ENCODE measurements at regions not wholly inside any gene's neighbourhood (a gene's known extent, or its start where the extent isn't known, plus 50 kb on each side); places are given as distances from the start of the nearest gene placed in this dataset.
"Not testable (repeated sequence)": the region's sequence is repeated elsewhere in the genome, so short reads cannot be mapped to it uniquely, and the experiment has no call there.

DNA sequence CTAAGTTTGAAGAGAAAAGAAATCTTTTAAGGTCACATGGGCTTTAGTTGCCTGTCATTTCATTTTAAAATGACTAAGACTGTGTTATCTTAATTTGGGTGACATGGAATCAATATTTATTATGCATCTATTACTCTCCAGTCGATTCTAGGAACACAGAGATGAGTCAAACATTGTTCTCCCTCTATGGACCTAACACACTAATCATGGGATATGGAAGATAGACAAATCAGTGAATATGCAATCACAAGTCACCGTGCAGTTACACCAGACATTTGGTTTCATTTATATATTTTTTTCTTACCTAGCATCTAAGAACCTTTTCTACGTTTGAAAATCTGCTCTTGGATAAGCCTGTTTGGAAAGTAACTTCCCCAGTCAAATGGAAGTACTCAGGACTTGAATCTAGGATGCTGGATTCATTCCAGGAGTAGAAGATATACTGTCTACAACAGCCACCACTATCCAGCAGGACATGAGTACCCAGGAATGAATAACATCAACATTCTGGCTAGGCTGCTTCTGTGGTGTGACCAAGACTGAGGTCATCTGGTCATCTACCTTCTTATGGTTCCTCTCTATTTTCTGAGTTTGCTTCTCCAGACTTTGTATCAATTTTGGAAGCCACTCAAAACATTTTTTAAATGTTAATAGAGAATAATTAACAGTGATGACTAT is 902.9 kb upstream of the LRRN3 start:
- DNase-seq = no peak

DNA sequence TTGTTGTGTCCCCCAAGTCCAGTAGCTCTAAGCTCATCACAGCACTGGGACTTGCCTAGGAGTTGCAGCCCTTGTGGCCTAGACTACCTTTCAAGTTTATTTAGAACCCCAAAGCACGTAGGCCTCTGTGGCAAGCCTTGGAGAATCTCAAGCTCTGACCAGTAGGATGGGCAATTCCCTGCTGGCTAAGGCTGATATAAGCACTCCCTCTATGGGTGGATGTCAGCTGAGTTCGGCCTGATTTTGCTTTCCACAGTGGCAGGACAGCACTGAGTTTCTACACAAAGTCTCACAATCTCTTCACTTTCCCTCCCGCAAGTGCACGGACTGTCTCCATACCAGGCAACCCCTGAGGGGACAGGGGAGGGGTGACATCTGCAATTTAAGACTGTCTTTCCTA is 886.4 kb upstream of the LRRN3 start:
- DNase-seq = no peak

DNA sequence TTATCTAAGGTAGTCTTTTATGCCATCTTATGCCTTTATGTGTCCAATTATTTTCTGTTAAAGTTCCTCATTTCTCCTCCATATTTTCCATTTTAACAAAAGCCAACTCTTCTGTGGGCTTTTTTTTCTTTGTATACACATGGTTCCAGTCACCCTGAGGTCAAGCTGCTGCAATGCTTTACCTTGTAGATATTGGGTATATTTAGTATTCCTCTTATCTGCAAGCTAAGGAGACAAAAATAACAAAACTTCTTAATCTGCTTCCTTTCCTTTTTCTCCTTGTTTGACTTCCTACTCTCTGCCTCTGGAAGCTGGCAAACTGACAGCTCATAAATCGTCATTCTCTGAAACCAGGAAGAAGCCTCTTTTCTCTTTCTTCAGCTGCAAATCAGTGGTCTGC is 885.0 kb upstream of the LRRN3 start:
- DNase-seq = no peak

DNA sequence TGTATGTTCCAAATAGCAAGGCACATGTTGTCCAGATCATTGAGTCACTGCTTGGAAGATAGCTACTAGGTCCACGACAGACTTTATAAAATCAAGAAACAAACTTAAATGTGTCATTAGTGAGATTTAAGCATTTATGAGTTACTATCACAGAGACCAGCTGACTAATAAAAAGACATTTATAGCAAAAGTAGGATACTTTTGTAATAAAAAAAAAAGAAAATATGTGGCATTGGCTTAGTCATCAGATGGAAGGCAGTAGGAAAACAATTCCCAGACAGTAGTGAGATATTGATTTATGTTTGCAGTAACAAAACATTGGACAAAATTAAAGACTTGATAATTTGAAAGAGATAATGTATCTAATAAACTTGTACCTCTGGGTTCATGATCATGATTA is 881.0 kb upstream of the LRRN3 start:
- no peak for DNase-seq

DNA sequence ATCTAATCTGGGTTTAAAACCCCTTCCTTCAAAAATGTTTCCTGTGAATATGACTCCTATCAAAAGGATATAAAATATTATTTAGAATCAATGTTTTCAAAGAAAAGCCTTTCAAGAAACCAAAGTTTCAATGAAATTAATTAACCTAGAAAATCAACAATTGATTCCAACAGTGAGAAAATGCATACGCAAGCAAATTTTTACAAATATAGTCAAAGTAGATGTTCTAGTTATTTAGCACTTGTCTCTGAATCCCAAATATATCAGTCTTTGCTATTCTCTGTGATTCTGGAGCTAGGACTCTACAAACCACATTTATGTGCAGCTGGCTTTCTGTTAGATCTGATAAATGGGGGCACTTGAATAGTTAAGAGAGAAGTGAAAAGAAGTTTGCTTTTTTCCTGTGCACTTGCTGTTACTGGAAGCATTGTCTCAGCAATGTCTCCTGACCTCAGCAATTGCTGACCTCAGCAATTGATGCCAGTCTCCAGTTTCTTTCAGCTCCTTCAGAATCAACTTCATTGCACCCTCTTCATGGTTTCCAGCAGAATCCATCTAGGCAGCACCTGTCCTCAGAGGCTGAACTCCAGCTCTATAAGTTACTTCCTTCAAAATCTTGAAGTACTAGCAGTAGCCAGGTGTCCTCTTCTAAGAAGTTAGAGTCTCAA is 879.9 kb upstream of the LRRN3 start:
- DNase-seq = no peak

DNA sequence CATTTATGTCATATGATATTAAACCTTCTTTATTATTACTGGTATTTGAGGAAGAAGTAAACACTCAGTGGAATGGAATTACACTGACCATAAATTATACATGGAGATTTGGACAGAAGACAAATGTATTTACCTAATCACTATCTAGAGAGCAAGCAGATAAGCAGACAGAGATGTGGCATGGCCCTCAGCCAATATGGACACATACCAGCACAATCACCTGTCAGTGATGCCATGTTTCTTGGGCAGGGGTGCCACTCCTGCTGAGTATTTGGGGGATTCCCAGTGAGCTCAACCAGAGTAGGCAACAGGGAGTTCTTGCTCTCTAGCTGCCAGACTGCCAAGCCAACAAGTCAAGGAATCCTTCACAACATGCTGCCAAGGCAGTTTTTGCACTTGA is 866.3 kb upstream of the LRRN3 start:
- no peak for DNase-seq

DNA sequence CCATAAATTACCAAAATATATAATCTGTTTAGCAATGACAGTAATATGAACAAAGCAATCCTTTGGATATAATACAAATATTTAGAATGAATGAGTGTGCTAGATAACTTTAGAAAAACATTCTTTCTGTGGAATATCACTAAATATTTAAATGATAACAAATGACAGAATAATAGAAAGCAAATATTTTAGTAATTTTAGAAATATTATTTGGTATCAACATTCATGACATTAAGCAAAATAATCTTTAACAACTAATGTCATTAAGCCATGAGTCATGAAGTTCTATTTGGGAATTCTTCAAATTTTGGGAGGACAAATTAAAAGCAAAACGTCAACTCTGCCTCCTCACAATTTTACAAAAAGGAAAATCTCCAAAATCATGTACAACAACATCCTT is 844.8 kb upstream of the LRRN3 start:
- no peak for DNase-seq

DNA sequence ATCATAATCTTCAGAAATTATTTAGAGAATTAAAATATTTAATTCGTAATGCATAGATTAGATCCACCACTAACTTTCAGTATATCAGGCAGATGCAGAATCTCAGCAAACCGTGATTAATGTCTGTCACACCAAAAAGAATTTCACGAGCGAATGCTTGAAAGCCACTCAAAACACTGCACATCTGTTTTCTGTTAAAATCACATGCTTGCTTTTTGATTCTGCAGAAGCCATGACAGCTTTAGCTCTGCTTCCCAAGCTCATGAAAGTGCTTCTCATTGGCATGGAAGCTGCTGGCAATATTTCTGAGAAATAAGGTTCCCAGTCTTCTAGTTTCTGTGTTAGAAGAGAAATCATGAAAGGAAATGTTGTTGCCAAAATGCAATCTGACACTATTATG is 837.8 kb upstream of the LRRN3 start:
- no peak for DNase-seq

DNA sequence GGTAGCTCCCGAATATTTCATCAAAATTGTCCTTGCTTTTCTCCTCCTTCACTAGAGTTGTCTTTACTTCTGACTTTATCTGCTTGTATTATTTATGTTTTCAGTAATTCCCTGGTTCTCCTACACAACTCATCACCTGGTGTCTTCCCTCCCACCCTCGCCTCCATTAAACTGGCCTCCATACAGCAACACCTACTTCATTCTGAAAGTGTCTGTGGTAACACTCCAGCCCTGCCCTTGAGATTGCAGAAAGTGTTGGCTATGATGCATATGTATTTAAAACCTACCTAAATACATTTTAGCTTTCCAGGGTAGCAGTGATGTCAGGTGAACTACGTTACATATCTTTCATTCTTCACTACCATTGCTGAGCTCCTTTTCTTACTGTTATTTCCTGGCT is 833.3 kb upstream of the LRRN3 start:
- DNase-seq = no peak

DNA sequence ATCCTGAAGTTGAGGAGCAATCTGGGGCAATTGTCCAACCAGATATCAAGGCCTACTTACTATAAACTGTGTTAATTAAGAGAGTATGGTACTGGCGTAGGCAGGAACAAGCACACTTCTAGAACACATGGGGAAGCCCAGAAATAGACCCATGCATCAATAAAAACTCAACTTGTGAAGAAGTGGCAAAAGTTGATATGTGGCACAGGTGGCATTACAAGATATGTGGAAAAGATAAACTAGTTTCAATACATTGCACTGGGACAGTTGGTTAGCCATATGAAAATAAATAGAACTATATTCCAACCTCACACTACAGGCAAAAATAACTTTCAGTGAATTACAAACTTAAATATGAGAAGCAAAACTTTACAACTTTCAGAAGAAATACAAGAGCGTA is 828.7 kb upstream of the LRRN3 start:
- no peak for DNase-seq

DNA sequence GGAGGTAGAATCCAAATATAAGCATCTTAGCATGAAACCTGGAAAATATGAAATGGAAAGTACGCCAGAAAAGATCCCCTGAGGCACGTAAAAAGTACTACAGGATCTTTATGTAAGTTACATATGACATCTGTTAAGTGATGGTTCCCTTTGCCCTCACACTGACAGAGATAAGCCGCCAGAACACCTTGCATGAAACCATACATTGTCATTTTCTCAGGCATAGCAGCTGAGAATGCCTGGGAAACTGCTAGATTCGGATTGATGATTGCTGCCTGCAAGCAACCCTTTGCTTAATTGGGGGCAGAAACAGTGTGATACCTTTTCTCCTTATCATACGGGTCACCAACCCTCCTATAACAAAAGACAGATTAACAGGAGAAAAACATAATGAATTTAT is 826.6 kb upstream of the LRRN3 start:
- no peak for DNase-seq

DNA sequence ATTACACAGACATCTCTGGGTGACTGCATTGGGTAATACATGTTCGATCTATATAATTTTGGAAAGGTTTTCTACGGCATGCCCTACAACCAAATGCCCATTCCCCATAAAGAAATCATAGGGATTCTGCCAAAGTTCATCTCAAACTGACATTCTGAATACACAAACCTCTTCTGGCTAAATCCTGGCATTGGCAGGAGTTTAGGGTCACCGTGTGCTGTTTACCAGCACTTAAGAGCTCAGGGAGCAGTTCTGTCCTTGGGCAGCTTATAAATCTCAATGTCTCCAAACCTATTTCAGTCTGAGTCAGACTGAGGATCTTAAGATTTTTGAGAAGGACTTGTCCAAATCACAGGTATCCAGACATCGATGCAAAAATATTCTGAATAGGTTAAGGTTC is 809.6 kb upstream of the LRRN3 start:
- DNase-seq = no peak

DNA sequence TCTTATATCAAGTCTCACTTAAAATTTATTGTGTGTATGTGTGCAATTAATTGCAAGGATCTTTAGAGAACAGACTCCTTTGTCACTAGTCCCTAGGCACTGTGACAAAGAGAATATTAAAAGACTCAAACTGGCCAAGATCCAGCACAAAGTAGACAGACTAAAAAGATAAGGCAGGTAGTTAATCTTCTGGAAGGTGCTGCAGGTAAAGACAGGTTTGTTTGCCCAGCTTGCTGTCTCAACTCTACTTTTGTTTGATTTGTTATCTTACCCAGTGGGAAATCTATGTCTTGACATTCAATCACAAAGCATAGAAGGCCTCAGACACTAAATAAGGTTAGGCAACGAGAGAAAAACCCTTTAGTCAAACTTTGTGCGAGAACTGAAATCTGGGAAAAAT is 807.9 kb upstream of the LRRN3 start:
- no peak for DNase-seq

DNA sequence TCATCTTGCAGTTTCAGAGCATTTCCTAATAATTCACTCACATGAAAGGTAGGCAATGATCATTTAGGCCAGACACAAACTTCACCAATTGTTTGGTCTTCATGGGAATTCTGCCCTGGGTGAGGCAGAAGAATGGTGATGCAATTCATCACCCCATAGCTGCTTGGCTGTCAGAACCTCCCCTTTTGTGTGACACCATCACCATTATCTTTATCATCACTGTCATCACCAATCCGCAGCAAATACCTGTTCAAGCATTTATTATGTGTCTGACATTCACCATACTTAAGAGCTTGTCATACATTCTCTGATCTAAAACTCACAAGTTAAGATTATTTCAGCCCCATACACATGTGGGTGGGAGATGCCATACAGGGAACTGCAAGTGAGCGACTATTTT is 799.5 kb upstream of the LRRN3 start:
- no peak for DNase-seq

DNA sequence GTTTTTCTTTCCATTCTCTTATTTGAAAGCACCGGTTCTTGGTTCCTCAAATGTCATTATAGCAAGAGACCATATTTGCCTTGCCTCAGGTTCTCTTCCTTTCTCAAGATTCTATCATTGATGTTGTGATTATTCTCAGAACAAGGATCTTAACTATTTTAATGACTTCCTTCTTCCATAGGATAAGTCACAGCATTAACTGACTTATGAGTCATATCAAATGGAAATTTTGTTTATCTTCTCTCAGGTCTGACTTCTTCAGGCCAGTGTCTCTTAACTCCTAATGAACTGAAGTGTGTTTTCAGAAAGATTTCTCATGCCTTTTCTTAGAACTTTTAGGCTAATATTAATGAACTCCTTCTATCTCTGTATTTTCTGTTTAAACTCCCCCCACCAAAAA is 794.6 kb upstream of the LRRN3 start:
- no peak for DNase-seq

DNA sequence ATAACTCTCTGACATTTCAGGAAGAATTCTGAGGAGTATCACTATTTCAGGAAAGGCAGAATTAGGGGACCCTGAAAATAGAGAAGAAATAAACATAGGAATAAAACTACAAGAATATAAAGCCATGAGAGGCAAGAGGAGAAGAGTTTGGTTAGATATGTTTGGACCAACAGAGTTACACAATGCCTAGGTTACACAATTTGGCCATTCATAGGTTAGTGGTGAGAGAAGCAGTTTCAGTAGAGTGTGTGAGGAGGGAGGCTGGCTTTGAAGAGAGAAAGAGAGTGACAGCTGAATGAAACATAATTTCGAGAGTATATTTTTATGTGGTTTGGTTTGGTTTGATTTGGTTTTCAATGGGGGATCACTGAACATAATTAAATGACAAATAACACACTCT is 783.2 kb upstream of the LRRN3 start:
- no peak for DNase-seq

DNA sequence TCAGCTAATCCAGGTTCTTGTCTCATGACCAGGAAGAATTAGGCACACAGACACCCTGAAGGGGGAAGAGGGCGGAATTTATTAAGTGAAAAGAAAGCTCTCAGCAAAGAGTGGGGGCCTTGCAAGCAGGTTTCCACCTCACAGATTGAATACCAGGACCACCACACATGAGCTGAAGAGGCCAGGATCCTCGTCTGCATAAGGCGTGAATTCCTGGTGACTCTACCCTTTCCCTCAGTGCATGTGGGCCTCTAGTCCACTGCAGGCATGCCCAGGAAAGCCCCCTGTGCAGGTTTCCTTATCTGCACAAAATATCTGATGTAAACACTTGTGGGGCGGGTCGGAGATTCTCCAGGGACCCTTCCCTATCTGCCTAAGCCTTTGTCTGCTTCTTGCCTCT is 782.1 kb upstream of the LRRN3 start:
- no peak for DNase-seq

DNA sequence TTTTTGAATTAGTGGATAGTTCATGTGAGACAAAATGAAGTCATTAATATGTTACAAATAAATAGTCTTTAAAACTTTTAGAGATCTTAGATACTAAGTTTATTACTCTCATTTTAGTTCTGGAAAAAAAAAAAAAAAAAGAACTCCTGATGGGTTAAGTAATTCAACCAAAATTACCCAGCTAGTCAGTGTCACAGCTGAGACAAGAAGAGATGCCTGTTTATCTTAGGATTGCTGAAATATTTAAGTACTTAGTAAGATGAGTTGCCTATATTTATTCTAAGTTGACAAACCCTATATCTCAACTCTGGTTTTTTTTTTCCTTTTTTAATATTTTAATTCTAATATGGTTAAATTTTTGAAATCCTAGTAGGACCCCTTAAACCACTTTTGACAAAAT is 781.0 kb upstream of the LRRN3 start:
- DNase-seq = no peak

DNA sequence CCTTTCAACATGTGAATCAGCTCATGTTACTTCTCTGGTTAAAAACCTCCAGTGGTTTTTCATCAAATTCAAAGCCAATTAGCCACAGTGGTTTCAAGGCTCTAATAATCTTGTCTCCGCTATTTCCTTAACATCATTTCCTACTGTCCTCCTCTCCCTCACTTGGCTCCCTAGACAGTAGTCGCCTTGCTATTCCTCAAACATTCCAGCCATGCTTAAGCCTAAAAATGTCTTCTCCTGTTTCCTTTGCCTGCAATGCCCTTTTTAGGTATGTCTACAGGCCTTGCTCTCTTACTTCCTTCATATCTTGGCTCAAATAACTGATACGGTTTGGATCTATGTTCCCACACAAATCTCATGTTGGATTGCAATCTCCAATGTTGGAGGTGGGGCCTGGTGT is 779.4 kb upstream of the LRRN3 start:
- no peak for DNase-seq

DNA sequence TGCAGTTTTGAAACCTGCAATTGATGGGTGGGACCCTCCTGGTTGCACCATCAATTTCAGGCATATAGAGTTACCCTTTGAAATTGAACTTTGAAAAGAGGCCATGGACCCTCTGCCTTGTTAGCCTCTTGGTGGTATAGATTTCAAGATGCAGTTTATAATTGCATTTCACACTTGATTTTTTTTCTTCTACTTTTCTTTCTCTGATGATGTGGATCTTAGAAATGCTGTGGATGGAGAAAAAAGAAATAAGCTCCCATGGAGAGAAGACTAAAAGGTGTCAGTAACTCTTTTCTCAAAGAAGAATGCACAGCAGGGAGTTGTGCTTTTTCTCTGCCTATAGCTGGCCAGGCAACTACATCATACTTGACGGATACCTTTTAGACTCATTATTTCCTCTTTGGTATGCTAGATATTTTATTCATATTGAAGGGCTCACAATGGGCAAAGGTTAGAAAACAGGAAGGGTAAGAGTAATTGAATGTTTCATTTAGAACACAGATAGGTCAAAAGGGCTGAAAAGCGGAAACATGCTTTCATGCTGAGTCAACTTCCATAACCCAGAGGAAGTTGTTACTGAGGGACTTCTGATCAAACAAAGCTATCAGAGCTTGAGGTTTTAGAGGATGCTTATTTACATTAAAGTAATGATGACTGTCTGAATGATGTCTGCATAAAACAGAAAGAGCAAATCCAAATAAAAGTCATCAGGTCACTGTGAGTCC is 773.2 kb upstream of the LRRN3 start:
- no peak for DNase-seq

DNA sequence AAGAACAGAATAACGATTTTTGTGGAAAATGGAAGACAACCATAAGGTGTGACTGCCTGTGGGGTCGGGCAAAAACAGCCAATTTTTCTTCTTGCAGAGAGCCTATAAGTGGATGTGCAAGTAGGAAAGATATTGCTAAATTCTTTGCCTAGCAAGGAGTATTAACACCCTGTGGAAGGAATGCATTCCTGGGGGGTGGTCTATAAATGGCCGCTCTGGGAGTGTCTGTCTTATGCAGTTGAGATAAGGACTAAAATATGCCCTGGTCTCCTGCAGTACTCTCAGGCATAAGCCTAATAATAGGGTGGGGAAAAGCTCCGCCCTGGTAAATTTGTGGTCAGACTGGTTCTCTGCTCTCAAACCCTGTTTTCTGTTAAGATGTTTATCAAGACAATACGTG is 770.6 kb upstream of the LRRN3 start:
- not testable (repeated sequence) for DNase-seq

DNA sequence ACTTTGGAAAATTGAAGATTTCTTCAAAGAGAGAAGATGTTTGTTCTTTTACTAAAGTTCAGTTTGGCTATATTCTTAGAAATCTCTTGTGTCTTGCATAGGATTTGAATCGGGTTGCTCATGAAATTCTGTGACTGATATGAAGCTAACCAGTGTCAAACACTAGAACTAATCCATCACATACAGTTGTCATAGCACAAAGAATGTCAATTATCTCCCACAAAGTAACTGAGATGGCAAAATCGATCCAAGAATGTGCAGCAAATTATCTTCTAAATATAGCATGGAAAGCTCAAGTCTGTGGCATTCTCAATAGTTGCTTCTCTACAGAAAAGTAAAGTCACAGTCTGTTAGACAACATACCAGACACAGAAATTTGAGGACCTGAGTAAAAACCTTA is 768.1 kb upstream of the LRRN3 start:
- DNase-seq = no peak

DNA sequence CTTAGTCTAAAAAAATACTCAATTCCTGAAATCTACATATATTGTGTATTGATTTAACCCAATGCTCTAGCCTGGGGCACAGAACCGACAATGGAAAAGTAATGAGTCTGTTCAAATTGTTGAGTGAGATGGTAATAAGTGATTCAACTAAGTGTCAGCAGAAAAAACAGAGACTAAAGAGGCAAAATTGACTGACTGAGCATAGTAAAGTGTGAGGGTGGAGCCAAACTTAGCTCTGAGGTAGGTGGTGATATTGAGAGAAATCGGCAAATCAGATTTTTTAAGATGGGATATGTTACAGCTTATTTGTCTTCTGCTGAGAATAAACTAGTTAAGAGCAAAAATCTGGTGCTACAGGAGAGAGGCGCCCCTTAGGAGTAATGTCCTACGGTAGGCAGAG is 764.0 kb upstream of the LRRN3 start:
- no peak for DNase-seq

DNA sequence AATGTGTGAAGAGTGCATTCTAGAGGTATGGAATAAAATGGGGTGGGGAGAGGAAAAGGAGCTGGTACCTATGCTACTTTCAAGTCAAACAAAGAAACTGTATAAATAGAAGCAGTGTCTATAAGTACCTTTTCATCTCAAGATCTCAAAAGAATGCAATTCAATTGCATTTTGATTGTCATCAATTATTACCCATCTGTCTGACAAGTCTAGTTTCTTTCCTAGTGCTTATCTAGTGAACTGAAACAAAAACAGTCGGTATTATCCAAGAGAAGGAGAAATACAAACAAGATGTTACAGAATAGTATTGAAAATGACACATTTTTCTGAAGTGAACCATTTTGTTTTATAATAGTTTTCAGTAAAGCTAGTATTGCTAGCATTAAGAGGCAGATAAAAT is 754.5 kb upstream of the LRRN3 start:
- no peak for DNase-seq

DNA sequence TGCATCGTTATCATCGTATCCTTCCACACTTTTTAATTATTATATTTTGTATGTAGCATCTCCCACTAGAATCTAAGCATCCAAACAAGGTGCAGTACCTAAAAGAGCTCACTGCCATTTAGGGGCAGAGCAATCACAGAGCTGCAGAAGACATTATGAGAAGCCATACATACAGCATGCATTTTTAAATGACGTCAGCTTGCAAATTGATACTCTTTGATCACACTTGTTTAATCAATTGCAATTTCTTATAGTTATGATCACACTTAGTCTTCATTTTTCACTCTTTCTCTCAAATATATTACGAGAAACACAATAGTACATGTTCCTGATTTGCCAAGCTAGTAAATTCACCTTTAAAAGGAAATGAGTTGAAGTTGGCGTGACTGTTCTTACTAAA is 753.3 kb upstream of the LRRN3 start:
- DNase-seq = no peak
